ENCODE measurements at regions not wholly inside any gene's neighbourhood (a gene's known extent, or its start where the extent isn't known, plus 50 kb on each side); places are given as distances from the start of the nearest gene placed in this dataset.

DNA sequence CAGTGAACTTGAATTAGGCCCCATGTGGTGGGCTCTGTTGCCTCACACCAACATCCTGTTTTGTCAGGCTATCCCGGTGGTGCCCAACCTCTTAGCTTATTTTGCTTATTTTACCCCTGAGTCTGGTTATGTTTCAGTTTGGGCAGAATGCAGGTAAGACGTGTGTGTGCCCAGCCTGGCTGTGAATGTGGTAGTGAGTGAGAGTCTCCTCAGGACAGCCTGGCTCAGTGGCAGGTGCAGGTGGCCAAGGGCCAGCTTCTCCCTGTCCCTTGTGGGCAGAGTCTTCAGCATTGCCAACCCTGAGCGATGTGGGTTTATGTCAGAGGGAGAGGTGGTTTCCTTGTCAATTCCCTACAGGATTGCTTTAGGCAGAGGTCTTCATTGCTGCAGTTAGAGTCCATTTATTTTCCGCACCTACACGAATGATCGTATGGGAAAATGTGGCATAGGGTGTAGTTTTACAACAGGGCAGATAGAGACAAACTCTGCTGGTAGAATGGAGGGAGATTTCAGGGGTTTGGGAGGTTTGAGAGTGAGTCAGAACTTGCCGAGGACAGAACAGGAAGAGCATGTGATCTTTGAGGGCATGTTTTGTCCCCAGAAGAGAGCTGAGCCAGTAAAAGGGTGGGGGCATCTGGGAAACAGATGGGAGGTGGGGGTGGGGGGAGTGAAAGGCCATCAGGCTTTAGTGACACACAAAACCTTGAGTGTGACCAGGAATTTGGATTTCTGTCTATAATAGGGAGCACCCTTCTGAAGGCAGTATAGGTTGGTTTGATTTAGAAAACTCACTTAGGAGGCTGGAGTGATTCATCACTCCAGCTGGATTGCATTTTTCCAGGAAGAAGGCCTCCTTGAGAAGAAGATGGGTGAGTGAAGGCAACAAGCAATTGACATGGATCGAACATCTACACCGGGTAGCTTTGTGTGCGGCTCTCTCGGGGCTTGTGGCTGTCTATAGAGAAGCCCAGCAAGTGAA, 156.2 kb upstream of the CELF4 start:
- Histone ChIP-seq H3K27me3 (ENCODE audit: insufficient read depth) (no peaks in the 10 kb centered on the region), H3K4me3 (no peak overlapping the region), H3F3A (replicated peaks; ENCODE audit: low read depth) (no peaks in the 10 kb centered on the region), H3K27ac (ENCODE audit: low read depth) (no peak overlapping the region), H4K20me1 (replicated peaks; ENCODE audit: insufficient read depth) (no peaks in the 10 kb centered on the region), H3K4me1 (ENCODE audit: insufficient read depth) (no peaks in the 10 kb centered on the region), H3K36me3 (ENCODE audit: insufficient read depth) (no peaks in the 10 kb centered on the region), H3K4me2 (no peak overlapping the region), H3K79me2 (replicated peaks; ENCODE audit: insufficient read depth) (no peaks in the 10 kb centered on the region), H3K9me2 (ENCODE audit: insufficient read depth) (no peaks in the 10 kb centered on the region), H2AFZ (no peak overlapping the region)
- peaks cover 9% of the 10 kb centered on the region for H3K27me3 Mint-ChIP-seq (ENCODE audit: insufficient read depth, low read depth, poor library complexity)
- no peaks in the 10 kb centered on the region for H3K36me3 Mint-ChIP-seq (ENCODE audit: low read depth)
- H3K27ac Mint-ChIP-seq = no peak overlapping the region
- no peak for DNase-seq (ENCODE audit: low spot score)
- H3K4me3 Mint-ChIP-seq = no peak overlapping the region
- no peak for ATAC-seq
- no peaks in the 10 kb centered on the region for H3K4me1 Mint-ChIP-seq
- no peaks in the 10 kb centered on the region for H3K9me3 Mint-ChIP-seq
- TF ChIP-seq ZNF331 (CRISPR knock-in tag; IDR thresholded peaks at IDR 0.05; ENCODE audit: low read depth) (no peak), EZH2phosphoT487 (IDR thresholded peaks at IDR 0.05; ENCODE audit: unreplicated experiment) (no peak), NANOG (IDR thresholded peaks at IDR 0.05; ENCODE audit: borderline replicate concordance) (no peak), JUNB (IDR thresholded peaks at IDR 0.05; ENCODE audit: unreplicated experiment) (no peak), POLR2AphosphoS5 (IDR thresholded peaks at IDR 0.05; ENCODE audit: low read depth) (no peak), STAT1 (IDR thresholded peaks at IDR 0.05; ENCODE audit: unreplicated experiment) (no peak), ZNF114 (CRISPR knock-in tag; IDR thresholded peaks at IDR 0.05) (no peak), CREB1 (CRISPR knock-in tag; IDR thresholded peaks at IDR 0.05; ENCODE audit: low read depth) (no peak), EZH2 (IDR thresholded peaks at IDR 0.05; ENCODE audit: low read depth, unreplicated experiment) (no peak)
- TF ChIP-seq, protein P1, sequence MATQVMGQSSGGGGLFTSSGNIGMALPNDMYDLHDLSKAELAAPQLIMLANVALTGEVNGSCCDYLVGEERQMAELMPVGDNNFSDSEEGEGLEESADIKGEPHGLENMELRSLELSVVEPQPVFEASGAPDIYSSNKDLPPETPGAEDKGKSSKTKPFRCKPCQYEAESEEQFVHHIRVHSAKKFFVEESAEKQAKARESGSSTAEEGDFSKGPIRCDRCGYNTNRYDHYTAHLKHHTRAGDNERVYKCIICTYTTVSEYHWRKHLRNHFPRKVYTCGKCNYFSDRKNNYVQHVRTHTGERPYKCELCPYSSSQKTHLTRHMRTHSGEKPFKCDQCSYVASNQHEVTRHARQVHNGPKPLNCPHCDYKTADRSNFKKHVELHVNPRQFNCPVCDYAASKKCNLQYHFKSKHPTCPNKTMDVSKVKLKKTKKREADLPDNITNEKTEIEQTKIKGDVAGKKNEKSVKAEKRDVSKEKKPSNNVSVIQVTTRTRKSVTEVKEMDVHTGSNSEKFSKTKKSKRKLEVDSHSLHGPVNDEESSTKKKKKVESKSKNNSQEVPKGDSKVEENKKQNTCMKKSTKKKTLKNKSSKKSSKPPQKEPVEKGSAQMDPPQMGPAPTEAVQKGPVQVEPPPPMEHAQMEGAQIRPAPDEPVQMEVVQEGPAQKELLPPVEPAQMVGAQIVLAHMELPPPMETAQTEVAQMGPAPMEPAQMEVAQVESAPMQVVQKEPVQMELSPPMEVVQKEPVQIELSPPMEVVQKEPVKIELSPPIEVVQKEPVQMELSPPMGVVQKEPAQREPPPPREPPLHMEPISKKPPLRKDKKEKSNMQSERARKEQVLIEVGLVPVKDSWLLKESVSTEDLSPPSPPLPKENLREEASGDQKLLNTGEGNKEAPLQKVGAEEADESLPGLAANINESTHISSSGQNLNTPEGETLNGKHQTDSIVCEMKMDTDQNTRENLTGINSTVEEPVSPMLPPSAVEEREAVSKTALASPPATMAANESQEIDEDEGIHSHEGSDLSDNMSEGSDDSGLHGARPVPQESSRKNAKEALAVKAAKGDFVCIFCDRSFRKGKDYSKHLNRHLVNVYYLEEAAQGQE (IDR thresholded peaks at IDR 0.05; ENCODE audit: unreplicated experiment) = no peak
- TF ChIP-seq, protein P2, sequence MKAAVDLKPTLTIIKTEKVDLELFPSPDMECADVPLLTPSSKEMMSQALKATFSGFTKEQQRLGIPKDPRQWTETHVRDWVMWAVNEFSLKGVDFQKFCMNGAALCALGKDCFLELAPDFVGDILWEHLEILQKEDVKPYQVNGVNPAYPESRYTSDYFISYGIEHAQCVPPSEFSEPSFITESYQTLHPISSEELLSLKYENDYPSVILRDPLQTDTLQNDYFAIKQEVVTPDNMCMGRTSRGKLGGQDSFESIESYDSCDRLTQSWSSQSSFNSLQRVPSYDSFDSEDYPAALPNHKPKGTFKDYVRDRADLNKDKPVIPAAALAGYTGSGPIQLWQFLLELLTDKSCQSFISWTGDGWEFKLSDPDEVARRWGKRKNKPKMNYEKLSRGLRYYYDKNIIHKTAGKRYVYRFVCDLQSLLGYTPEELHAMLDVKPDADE (IDR thresholded peaks at IDR 0.05) = no peak
- TF ChIP-seq, protein P3, sequence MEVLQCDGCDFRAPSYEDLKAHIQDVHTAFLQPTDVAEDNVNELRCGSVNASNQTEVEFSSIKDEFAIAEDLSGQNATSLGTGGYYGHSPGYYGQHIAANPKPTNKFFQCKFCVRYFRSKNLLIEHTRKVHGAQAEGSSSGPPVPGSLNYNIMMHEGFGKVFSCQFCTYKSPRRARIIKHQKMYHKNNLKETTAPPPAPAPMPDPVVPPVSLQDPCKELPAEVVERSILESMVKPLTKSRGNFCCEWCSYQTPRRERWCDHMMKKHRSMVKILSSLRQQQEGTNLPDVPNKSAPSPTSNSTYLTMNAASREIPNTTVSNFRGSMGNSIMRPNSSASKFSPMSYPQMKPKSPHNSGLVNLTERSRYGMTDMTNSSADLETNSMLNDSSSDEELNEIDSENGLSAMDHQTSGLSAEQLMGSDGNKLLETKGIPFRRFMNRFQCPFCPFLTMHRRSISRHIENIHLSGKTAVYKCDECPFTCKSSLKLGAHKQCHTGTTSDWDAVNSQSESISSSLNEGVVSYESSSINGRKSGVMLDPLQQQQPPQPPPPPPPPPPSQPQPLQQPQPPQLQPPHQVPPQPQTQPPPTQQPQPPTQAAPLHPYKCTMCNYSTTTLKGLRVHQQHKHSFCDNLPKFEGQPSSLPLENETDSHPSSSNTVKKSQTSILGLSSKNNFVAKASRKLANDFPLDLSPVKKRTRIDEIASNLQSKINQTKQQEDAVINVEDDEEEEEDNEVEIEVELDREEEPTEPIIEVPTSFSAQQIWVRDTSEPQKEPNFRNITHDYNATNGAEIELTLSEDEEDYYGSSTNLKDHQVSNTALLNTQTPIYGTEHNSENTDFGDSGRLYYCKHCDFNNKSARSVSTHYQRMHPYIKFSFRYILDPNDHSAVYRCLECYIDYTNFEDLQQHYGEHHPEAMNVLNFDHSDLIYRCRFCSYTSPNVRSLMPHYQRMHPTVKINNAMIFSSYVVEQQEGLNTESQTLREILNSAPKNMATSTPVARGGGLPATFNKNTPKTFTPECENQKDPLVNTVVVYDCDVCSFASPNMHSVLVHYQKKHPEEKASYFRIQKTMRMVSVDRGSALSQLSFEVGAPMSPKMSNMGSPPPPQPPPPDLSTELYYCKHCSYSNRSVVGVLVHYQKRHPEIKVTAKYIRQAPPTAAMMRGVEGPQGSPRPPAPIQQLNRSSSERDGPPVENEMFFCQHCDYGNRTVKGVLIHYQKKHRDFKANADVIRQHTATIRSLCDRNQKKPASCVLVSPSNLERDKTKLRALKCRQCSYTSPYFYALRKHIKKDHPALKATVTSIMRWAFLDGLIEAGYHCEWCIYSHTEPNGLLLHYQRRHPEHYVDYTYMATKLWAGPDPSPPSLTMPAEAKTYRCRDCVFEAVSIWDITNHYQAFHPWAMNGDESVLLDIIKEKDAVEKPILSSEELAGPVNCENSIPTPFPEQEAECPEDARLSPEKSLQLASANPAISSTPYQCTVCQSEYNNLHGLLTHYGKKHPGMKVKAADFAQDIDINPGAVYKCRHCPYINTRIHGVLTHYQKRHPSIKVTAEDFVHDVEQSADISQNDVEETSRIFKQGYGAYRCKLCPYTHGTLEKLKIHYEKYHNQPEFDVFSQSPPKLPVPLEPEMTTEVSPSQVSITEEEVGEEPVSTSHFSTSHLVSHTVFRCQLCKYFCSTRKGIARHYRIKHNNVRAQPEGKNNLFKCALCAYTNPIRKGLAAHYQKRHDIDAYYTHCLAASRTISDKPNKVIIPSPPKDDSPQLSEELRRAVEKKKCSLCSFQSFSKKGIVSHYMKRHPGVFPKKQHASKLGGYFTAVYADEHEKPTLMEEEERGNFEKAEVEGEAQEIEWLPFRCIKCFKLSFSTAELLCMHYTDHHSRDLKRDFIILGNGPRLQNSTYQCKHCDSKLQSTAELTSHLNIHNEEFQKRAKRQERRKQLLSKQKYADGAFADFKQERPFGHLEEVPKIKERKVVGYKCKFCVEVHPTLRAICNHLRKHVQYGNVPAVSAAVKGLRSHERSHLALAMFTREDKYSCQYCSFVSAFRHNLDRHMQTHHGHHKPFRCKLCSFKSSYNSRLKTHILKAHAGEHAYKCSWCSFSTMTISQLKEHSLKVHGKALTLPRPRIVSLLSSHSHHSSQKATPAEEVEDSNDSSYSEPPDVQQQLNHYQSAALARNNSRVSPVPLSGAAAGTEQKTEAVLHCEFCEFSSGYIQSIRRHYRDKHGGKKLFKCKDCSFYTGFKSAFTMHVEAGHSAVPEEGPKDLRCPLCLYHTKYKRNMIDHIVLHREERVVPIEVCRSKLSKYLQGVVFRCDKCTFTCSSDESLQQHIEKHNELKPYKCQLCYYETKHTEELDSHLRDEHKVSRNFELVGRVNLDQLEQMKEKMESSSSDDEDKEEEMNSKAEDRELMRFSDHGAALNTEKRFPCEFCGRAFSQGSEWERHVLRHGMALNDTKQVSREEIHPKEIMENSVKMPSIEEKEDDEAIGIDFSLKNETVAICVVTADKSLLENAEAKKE (CRISPR knock-in tag; IDR thresholded peaks at IDR 0.05) = no peak
- TF ChIP-seq, protein P4, sequence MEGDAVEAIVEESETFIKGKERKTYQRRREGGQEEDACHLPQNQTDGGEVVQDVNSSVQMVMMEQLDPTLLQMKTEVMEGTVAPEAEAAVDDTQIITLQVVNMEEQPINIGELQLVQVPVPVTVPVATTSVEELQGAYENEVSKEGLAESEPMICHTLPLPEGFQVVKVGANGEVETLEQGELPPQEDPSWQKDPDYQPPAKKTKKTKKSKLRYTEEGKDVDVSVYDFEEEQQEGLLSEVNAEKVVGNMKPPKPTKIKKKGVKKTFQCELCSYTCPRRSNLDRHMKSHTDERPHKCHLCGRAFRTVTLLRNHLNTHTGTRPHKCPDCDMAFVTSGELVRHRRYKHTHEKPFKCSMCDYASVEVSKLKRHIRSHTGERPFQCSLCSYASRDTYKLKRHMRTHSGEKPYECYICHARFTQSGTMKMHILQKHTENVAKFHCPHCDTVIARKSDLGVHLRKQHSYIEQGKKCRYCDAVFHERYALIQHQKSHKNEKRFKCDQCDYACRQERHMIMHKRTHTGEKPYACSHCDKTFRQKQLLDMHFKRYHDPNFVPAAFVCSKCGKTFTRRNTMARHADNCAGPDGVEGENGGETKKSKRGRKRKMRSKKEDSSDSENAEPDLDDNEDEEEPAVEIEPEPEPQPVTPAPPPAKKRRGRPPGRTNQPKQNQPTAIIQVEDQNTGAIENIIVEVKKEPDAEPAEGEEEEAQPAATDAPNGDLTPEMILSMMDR (conservative IDR thresholded peaks at IDR 0.05; ENCODE audit: low read depth in 2 of 2) = no peak

Data from GM23338 (cell line).